GM21576 (cell line): ENCODE measurements at regions not wholly inside any gene's neighbourhood (a gene's known extent, or its start where the extent isn't known, plus 50 kb on each side); places are given as distances from the start of the nearest gene placed in this dataset.
A peak's percentile ranks its signal among the peaks of the same experiment; 100 is the strongest.

Experiments
- ATAC-seq: cut with Tn5 transposase; IDR thresholded peaks from one replicate; pipeline ENCODE4 v1.9.1; 2021; ENCODE audit warnings: mild to moderate bottlenecking, moderate library complexity; ENCODE audit not compliant: unreplicated experiment

DNA sequence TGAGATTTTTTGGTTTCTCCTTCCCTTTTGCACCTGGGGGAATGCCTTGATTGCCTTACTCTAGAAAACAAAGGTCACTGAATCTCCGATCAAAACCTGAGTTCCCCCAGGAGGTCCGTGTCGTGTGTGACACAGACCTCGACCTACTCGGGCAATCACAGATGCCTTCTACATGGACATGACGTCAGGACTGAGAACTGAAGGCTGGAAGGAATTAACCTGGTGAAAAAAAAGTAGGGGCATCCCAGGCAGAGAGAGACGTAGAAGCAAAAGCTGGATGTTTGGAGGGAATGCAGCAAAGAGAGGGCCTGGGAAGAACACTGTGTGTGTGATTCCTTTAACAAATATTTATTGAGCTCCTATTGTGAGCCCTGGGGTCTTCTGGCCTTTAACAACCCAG, 178.0 kb downstream of the PRDM2 start:
- no peak for ATAC-seq

DNA sequence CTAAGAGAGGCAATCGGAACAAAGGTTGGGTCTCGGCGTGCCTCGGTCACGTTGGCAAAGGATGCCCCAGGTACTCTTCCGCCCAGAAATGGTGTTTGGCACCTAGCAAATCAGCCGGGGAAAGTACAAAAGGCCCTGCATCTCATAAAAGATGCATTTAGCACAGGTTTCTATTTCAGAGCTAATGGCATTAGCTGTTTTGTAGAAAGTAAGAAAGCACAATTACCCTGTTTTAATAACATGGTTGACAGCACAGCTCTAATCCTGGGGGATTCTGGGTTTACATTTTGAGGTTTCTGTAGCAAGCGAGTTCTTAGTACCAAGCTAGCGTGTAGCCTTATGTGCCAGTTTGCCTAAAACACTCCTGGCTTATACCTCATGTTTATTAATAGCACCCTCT, 178.5 kb downstream of the PRDM2 start:
- ATAC-seq, result no peak

DNA sequence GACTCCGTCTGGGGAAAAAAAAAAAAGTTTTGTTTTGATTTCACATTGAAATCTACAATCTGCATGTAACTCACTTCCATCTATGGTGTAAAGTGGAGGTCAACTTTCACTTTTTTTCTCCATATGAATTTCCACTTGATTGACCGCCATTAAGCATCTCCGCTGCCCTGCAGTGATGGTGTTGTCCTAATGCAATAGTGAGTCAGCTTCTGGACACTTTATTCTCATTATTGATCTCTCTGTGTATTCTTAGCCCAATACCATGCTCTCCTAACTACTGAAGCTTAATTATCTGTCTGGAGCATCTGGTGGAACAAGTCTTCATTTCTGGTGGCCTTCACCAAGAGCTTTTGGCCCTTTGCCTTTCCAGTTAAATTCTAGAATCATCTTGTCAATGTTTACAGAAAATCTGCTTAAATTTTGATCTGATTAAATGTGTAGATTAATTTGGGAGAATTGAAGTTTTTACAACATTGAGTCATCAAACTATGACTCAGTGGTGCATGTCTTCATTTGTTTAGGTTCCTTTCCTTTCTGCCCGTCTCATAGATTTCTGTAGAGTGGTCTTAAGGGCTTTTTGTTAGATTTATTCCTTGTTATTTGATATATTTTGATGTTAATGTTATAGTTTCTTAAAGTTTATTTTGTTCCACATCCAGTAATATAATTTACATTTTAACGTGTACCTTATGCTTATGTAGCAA, 181.5 kb downstream of the PRDM2 start:
- ATAC-seq, result no peak

DNA sequence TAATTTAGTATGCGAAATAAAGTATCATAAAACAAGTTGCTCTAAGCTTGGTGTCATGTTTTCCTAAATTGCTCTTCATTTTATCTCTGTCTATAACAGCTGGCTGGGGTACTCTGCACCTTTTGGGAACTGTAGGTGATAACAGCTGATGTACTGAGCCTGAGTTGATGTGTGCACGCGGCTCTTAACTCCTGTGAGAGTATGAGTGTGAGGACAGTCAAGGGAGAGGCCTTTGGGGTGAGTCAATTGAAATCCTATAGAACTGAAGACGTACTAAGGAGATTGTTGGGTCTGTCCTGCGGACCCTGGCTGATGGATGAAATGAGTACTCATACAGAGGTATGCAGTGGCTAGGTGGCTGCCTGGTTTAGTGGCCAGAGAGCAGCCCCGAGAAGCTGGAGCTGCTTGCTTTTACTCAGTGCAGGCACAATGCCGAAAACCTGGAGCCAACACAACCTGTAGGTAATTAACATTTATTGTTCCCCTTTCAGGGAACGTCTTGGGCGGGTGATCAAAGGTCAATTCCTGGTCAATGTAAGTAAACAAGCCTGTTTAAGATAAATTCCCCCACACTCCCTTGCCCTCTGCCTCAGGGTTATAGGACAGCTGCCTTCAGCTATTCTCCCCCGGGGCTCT, 188.5 kb downstream of the PRDM2 start:
- no peak for ATAC-seq

DNA sequence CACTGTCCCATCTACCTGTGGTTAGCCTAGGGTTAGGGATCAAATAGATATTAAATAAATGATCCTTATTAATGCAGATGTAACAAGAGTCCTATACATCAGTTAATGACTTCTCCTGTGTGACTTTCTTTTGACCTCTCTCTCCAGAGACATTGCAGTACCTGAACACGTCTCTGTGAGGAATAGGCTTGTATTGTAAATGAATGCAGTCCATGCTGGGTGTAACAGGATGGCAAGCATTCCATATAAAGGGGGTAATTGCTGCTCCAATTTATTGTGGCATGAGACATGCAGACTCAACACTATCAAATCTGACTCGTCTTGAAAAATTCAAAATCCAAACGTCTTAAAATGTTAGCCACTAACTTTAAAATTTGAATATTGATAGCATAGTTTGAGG, 189.5 kb downstream of the PRDM2 start:
- ATAC-seq, result no peak

DNA sequence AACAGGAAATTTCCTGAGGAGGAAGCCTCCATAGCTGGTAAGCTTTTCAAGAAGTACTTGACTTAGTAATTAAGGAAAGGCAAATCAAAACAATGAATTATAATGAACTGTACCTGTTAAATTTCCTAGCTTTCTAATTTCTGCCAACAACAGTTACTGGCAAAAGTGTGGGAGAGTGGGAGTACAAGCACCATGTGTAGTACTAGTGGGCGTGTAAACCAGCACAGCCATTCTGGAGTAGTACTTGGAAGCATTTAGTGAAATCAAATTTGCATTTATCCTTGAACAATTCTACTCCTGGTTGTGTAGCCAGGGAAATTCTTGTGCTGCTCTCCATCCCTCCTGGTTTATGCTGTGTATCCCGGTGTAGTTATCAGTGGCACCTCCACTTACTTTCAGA, 190.8 kb downstream of the PRDM2 start:
- no peak for ATAC-seq

DNA sequence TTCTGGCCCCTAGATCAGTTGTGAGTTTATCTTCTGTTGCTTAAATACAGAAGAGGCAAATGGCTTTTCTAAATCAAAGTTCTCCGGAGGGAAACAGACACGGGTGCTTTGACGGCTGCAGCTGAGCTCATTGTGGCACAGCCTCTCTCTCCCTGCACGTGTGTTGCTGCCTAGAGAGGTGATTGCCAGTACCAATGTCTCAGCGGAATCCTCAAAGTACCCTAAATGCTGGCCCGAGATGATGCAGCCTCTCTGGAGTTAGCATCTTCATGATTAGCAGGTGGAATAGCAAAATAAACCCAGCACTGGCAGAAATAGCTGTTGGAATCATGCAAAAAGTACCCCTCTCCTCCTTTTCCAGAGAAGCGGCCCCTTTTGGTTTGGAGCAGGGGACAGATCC, 192.2 kb downstream of the PRDM2 start:
- ATAC-seq, result no peak

DNA sequence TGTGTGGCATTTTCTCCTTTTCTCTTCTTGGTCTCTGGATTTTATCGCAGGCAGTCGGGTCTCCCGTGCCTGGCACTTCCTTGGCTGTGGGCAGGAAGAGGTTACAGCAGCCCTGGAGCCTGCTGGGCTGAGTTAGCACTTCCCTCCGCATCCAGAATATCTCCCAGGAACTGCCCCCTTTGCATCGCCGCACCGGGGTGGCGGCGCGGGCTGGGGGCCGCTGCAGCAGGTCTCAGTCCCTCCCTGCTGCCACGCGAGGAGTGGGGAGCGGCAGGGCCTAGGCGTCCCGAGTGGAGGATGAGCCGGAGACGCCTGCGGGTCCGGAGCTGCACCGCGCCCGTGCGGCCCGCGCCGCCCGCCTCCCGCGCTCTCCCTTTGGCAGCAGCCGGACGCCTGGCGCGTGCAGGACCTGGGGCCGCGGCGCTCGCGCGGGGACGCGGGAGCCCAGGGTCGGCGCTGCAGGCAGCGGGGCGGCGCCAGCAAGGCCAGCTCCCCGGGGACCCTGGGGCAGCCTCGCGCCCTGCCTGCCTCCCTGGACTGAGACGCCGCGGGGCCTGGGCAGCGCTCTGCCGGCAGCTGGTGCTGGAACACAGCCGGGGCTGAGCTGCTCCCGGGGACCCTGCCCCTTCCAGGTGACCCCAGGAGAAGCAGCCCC, 192.8 kb downstream of the PRDM2 start:
- ATAC-seq, result no peak

DNA sequence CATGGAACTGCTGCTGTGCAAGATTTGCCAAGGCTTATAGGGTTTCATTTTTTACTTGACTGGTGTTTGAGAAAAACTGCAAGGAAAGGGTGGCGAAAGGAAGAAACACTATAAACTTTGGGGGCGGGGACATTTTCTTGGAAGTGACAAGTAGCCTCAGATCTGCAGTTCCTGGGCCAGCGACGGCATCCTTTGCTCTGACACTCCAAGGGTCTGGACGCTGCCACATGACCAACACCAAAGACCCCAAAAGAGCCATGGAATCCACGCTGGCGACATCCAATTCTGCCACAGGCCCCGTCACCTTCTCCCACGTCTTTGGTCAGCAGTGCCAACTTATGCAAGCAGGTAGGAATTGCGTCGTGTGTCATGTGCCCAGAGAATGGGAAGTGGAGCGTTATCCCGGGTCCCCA, 193.4 kb downstream of the PRDM2 start:
- ATAC-seq, result no peak

DNA sequence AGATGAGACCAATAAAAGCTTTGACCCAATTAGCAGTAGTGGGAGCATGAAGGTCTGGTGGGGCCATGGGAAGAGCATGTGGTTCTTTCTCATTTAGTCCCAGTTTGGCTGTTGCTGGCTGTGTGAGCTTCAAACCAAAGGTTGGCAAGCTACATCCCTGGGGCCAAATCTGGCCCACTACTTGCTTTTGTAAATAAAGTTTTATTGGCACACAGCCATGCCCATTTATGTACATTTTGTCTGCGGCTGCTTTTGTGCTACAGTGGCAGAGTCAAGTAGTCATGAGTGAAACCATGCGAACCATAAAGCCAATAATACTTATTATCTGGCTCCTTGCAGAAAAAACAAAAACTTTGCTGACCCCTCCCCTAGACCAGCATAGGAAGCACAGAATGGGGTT, 196.9 kb downstream of the PRDM2 start:
- no peak for ATAC-seq

DNA sequence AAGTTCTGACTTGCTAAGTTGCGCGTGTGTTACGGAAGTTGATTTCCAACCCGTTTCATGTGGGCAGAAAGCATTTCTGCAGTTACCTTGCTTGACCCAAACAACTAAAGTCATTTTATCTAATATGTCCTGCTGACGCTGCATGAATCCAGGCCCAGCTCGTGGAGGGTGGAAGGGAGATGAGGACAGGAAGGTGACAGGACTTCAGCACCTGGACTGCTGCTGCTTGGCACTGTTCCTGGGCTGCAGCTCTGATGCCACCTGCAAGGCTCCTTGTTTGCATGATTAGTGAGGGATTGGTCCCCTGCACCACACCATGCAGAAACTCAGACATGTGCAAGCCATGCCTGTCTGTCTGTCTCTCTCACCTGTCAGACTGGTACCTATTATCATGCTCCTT, 198.4 kb downstream of the PRDM2 start:
- no peak for ATAC-seq

DNA sequence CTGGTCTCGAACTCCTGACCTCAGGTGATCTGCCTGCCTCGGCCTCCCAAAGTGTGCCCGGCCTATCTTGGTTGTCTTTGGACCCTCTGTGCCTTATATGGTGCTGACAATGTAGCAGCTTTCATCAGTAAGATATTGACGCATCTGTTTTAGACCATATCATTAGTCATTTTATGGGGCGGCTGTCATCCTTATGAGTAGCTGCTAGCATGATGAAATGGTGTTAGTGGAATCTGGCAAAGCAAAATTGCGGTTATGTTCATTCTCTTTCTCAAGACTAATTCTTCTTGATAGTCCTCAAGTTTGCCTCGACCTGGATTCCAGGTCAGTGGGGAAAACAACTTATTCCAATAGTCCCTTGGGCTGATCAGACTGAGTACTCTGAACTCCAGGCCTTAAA, 199.9 kb downstream of the PRDM2 start:
- no peak for ATAC-seq

DNA sequence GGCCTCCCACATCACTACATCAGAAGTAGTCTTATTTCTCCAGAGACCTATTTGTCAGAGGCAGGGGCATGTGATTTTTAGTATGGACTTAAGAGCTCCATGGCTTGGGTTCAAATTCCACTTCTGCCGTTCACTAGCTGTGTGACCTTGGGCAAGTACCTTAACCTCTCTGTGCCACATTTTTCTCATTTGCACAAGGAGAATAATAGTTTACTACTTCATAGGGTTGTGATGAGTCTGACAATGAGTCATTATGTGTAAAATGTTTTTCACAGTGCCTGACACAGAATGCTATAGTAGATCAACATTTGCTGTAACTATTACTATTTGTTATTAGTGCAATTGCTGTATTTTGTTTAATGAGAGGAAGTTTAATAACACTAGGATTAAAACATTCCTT, 200.6 kb downstream of the PRDM2 start:
- ATAC-seq, result no peak

DNA sequence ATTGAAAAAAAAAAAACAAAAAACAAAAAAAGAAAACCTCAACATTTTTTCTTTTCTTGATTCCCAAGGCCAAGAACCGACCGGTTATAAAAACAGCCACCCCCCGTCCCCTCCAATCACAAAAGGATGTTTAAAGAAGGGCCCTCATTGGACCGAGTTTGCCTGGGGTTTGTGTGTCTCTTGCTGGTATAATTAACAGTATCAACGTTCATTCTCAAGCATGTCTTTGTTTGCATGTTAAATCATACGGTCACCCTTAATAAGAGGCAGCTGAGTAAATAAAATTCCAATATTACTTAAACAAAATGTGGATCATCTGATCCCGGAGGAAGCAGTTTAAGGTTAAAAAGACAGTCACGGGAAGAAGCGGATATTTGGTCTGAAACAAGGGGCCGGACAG, 201.1 kb downstream of the PRDM2 start:
- no peak for ATAC-seq

DNA sequence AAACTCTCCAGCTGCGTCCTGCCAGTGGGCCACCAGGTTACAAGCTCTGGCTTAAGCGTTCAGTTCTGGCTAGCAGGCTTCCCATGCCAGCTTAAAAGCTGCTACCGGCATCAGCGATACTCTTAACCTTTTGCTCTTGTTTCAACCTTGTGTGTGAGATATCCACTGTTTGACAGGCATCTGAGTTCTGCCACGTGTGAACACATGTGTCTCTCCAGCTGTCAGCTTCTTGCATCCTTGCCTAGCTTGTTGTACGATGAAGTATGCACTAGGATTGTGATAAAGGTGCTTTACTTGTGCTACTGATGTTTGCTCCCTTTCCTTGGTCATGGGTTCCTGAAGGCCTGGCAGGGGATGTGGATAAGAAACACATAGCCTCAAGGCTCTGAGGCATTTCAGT, 201.6 kb downstream of the PRDM2 start:
- no peak for ATAC-seq

DNA sequence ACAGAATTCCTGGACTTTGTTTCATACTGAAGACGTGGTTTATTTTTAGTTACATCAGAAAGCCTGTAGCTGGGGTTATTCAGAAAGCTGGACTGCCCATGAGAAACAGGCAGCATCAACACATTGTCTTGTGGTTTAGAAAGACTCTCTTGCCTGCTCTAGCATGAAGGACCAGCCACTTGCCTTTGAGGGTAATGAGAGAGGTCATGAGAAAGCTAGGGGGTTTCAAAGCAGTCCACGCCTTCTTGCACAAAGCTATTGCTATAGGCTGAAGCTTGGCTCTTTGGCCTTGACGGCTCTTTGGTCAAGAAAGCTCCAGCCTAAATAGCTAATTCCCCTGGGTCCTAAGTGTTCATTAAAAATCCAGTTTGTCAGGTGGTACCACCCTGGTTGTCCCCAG, 208.1 kb downstream of the PRDM2 start:
- peak; percentile 46 for ATAC-seq

DNA sequence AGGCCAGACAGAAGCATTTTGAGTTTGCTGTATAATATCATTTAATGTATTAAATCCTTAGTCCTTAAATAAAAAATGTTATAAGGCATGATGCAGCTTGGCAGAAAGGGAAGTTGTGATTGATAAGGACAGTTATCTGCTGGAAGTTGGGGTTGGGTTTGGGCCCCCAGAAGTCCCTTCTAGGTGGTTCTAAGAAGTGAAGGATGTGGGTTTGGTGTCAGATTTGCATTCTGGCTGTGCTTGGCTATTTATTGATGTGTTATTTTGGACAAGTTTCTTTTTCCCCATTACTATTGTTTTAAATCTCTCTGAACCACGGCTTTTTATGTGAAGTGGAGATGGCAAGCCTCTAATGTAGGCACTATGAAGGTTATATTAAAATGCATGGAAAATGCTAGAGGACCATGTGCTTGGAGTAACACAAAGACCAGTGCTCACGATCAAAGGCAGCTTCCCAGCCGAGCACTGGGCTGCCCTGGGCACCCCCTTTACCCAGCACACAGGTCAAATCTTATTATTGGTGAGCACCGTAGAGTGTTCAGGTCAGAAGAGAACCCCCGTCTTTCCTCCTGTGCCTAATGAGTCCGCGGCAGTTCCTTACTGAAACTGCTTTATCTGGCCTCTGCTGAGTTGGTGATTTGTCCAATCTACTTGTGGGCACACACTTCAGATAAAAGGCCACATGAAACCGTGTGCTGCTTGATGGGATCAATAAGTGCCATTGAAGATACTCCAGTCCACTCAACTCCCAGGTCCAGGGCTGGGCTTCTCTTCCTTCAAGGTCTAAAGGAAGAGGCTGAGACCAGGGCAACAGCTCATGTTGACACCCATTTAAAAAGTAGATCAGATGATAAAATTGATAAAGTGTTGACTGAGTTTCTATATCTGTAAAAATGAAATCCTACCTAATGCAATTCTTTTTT, 212.0 kb downstream of the PRDM2 start:
- no peak for ATAC-seq

DNA sequence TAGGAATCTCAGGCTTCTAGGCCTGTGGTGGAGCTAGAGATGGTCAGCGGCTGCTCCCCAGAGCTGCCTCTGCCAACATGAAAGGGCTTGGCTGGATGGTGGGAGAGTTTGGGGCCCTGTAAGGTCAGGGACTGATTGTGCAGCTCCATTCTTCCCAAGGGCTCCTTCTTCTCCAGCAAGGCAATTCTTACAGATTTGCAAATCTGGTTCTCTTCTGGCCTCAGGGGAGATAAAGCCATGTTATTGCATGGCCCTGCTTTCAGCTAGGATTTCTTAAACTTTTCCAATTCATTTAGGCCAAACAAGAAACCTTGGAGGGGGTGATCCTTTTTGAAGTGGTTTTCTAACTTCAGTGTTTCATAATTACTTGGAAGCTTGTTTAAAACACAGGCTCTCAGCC, 213.4 kb downstream of the PRDM2 start:
- no peak for ATAC-seq

DNA sequence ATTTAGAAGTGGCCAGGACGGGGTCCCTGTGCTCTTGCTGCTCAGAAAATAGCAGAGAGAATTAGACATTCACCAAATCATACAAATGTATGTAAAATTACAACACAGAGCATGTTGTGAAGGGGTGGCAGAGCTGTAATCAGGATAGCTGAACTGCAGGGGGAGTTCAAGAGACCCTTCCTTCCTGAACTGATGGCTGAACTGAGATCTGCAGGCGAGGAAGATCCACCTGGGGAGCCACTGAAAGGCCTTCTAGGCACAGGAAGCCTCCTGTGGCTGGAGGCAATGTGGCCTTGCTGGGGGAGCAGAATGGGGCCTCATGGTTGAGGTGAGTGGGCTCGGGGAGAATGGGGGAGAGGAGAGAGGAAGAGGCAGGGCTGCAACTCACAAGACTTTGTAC, 216.5 kb downstream of the PRDM2 start:
- ATAC-seq, result no peak

DNA sequence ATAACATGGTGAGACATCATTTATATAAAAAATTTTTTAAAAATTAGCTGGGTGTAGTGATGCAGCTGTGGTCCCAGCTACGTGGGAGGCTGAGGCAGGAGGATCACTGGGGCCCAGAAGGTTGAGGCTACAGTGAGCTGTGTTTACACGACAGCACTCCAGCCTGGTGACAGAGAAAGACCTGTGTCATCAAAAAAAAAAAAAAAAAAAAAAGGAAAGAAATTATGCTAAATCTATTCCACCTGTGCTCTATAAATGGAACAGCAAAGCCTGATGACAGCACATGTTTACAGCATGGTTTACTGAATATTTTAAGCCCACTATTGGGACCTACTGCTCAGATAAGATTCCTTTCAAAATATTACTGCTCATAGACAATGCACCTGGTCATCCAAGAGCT, 217.6 kb downstream of the PRDM2 start:
- no peak for ATAC-seq

DNA sequence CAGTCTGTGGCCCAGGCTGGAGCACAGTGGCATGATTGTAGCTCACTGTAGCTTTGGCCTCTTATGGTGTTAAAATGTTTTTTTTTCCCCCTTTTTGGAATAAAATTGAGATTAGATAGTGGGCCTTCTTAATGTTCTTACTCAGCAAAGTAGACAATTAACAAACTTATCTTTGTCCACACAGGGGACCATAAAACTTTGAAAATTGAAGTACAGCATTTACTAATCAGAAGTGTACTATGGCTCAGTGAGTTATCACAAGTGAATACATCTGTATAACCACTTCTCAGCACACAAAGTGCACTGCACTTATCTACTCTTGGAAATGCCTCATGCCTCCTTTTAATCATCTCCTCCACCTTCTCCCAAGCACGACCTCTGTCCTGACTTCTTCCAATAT, 218.9 kb downstream of the PRDM2 start:
- no peak for ATAC-seq
